Mononuclear cell (primary cell): ENCODE measurements at regions not wholly inside any gene's neighbourhood (a gene's known extent, or its start where the extent isn't known, plus 50 kb on each side); places are given as distances from the start of the nearest gene placed in this dataset.
"Not testable (repeated sequence)": the region's sequence is repeated elsewhere in the genome, so short reads cannot be mapped to it uniquely, and the experiment has no call there.

Experiments used
- H3K27me3 ChIP-seq: 2 replicates; pipeline ENCODE4 v1.6.0; 2011; ENCODE audit warnings: low read length, control low read depth; ENCODE audit not compliant: insufficient read depth
- H3K4me1 ChIP-seq: 2 replicates; pipeline ENCODE4 v1.5.1; 2011; ENCODE audit warnings: mild to moderate bottlenecking, low read length, control low read depth; ENCODE audit not compliant: insufficient read depth
- H3K4me3 ChIP-seq: 2 replicates; pipeline ENCODE4 v1.5.1; 2011; ENCODE audit warnings: mild to moderate bottlenecking, low read length, moderate library complexity
- H3K9me3 ChIP-seq: 2 replicates; pipeline ENCODE4 v1.5.1; 2011; ENCODE audit warnings: low read depth, mild to moderate bottlenecking, control low read depth, low read length

- Histone ChIP-seq H3K4me3 (no peak overlapping the region), H3K4me1 (no peaks in the 10 kb centered on the region), H3K27me3 (peaks cover 3% of the 10 kb centered on the region), H3K9me3 (no peaks in the 10 kb centered on the region)
Observed at GRCh38 chr9:110016340-110016739, 191.6 kb downstream of the C9orf152 start.

DNA sequence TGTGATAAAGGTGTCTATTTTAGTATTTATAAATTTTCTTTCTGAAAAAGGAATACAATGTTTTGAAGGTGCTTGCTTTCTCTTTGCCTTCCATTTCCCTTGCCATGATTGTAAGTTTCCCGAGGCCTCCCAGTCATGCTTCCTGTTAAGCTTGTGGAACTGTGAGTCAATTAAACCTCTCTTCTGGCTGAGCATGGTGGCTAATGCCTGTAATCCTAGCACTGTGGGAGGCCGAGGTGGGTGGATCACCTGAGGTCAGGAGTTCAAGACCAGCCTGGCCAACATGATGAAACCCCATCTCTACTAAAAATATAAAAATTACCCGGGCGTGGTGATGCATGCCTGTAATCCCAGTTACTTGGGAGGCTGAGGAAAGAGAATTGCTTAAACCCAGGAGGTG, 187.7 kb downstream of the C9orf152 start:
- not testable (repeated sequence) for H3K4me1 ChIP-seq, H3K4me3 ChIP-seq, H3K27me3 ChIP-seq, H3K9me3 ChIP-seq

GRCh38 chr9:110021891-110022290, 186.1 kb downstream of the C9orf152 start:
- H3K27me3 ChIP-seq = peaks cover 3% of the 10 kb centered on the region
- H3K9me3 ChIP-seq = no peaks in the 10 kb centered on the region
- no peak overlapping the region for H3K4me3 ChIP-seq
- H3K4me1 ChIP-seq = peaks cover 14% of the 10 kb centered on the region

- H3K4me1 ChIP-seq = peaks cover 19% of the 10 kb centered on the region
- not testable (repeated sequence) for H3K9me3 ChIP-seq, H3K4me3 ChIP-seq, H3K27me3 ChIP-seq
Observed at GRCh38 chr9:110023221-110023620, 184.7 kb downstream of the C9orf152 start.

DNA sequence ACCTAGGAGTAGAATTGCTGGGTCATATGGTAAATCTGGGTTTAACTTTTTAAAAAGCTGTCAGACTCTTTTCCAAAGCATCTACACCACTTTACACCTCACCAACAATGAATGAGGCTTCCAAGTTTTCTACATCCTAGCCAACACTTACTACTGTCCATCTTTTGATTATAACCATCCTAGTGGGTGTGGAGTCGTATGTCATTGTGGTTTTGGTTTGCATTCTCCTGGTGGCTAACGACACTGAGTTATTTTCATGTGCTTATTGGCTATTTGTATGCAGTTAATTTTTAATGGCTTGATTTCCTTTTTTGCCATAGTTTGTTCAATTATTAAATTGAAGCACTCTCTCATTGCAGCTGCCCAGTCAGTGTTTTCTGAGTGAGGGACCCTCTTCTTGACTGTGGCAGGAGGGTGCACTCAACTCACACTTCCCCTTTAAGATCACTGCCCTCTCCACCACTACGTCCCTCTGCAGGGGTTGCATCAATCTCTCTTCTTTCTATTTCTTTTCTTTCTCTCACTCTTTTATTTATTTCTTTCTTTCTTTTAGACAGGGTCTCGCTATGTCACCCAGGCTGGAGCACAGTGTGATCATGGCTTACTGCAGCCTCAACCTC, 182.3 kb downstream of the C9orf152 start:
- no peak overlapping the region for H3K4me3 ChIP-seq
- H3K4me1 ChIP-seq = peaks cover 35% of the 10 kb centered on the region
- H3K27me3 ChIP-seq = peaks cover under 1% of the 10 kb centered on the region
- no peaks in the 10 kb centered on the region for H3K9me3 ChIP-seq

- Histone ChIP-seq H3K9me3 (no peaks in the 10 kb centered on the region), H3K27me3 (no peaks in the 10 kb centered on the region), H3K4me1 (peaks cover 31% of the 10 kb centered on the region), H3K4me3 (no peak overlapping the region)
Observed at GRCh38 chr9:110027671-110028081, 180.3 kb downstream of the C9orf152 start.

- Histone ChIP-seq H3K9me3 (no peaks in the 10 kb centered on the region), H3K27me3 (no peaks in the 10 kb centered on the region), H3K4me3 (no peak overlapping the region), H3K4me1 (peaks cover 31% of the 10 kb centered on the region)
Observed at GRCh38 chr9:110028271-110028670, 179.7 kb downstream of the C9orf152 start.

DNA sequence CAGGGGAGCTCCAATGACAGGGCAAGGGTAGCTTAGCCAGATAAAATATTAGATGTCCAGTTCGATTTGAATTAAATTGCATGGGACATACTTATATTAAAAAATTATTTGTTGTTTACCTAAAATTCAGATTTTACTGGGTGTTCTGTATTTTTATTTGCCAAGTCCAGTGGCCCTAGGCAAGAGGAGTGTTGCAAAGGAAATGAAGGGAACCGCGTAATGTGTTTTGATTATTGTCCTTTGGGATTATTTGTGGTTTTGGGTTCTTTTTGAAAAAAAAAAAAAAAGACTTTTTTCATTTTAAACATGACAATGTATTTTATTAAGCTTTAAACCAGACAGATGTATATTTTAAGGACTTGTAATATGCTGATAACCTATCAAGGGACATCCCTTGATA, 179.3 kb downstream of the C9orf152 start:
- H3K4me1 ChIP-seq = peaks cover 31% of the 10 kb centered on the region
- H3K4me3 ChIP-seq = no peak overlapping the region
- no peaks in the 10 kb centered on the region for H3K9me3 ChIP-seq
- H3K27me3 ChIP-seq = no peaks in the 10 kb centered on the region

DNA sequence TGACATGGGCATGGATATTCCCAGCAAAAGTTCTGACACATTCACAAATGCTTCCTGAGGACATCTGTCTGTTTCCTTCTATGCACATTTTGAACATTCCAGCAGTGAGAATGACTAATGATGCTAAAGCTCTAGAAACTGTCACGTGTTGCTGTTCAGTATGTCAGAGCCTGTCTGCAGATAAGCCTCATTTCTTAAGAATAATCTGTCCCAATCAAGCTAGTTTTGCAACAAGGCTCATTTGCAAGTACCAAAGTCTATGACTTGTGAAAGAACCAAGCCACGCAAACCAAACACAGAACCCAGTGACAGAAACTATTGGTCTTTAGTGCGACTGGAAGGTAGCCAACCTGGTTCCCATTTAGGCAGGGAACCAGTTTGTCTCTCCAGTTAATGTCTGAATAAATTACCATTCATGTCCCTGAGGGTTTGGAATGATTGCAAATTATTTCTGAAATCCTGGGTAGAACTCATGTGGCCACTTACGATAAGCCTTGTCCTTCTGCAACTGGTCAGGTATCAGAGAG, 178.5 kb downstream of the C9orf152 start:
- Histone ChIP-seq H3K4me3 (no peak overlapping the region), H3K27me3 (no peaks in the 10 kb centered on the region), H3K4me1 (peaks cover 31% of the 10 kb centered on the region), H3K9me3 (no peaks in the 10 kb centered on the region)

GRCh38 chr9:110029956-110030480, 177.9 kb downstream of the C9orf152 start:
- no peak overlapping the region for H3K4me3 ChIP-seq
- peaks cover 31% of the 10 kb centered on the region for H3K4me1 ChIP-seq
- no peaks in the 10 kb centered on the region for H3K27me3 ChIP-seq
- no peaks in the 10 kb centered on the region for H3K9me3 ChIP-seq

DNA sequence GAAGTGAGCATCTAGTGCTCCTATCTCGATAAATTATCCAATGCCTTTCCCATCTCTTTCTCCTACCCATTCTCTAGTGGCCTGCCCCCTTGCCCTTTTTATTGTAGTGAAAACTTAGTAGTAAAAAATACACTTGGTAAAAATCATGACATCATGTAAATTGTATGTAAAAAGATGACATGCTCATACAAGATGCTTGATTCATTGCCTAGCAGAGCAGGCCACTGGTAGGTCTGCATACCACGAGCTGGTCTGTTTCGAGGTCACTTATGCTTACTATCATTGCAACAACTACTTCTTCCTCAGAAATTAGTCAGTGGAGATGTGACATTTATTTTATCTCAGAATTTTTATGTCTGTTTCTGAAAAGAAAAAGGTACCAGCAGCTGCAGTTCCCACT, 177.3 kb downstream of the C9orf152 start:
- H3K4me1 ChIP-seq = peaks cover 30% of the 10 kb centered on the region
- H3K9me3 ChIP-seq = no peaks in the 10 kb centered on the region
- H3K4me3 ChIP-seq = no peak overlapping the region
- H3K27me3 ChIP-seq = no peaks in the 10 kb centered on the region

- Histone ChIP-seq H3K27me3 (no peaks in the 10 kb centered on the region), H3K4me3 (no peak overlapping the region), H3K9me3 (no peaks in the 10 kb centered on the region), H3K4me1 (peaks cover 25% of the 10 kb centered on the region)
Observed at GRCh38 chr9:110031511-110032173, 176.3 kb downstream of the C9orf152 start.

GRCh38 chr9:110032532-110032931, 175.4 kb downstream of the C9orf152 start:
- H3K9me3 ChIP-seq, H3K4me3 ChIP-seq, H3K27me3 ChIP-seq: not testable (repeated sequence)
- H3K4me1 ChIP-seq = peaks cover 25% of the 10 kb centered on the region

DNA sequence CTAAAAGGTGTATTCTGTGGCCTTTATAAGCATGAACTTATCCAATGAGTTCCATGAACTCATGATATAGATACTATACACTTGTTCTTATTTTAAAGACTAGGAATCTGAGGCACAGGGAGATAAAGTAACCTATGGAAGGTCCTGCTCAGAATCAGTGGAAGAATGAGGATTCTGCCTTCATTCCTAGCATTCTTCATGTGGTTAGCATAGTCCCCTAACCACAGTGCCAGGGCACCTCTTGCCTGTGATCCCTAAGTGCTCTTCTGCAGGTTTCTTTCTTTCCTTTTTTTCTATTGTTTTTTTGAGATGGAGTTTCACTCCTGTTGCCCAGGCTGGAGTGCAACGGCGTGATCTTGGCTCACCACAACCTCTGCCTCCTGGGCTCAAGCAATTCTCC, 174.1 kb downstream of the C9orf152 start:
- H3K27me3 ChIP-seq = no peaks in the 10 kb centered on the region
- H3K9me3 ChIP-seq = no peaks in the 10 kb centered on the region
- H3K4me3 ChIP-seq = no peak overlapping the region
- H3K4me1 ChIP-seq = peaks cover 20% of the 10 kb centered on the region

- Histone ChIP-seq H3K9me3 (no peaks in the 10 kb centered on the region), H3K4me1 (no peaks in the 10 kb centered on the region), H3K27me3 (no peaks in the 10 kb centered on the region), H3K4me3 (no peak overlapping the region)
Observed at GRCh38 chr9:110036286-110036685, 171.7 kb downstream of the C9orf152 start.

GRCh38 chr9:110040788-110041187, 167.2 kb downstream of the C9orf152 start:
- H3K9me3 ChIP-seq = no peaks in the 10 kb centered on the region
- H3K27me3 ChIP-seq = no peaks in the 10 kb centered on the region
- H3K4me1 ChIP-seq = no peaks in the 10 kb centered on the region
- no peak overlapping the region for H3K4me3 ChIP-seq
